GM12892 (cell line): ENCODE measurements at regions not wholly inside any gene's neighbourhood (a gene's known extent, or its start where the extent isn't known, plus 50 kb on each side); places are given as distances from the start of the nearest gene placed in this dataset.

Experiments used
- POLR2A ChIP-seq: IDR thresholded peaks from 2 replicates; pipeline ENCODE4 v1.6.1; 2011; ENCODE audit warnings: low read depth, low read length, control low read depth
- POLR2AphosphoS5 ChIP-seq: IDR thresholded peaks from 2 replicates; pipeline ENCODE4 v1.6.1; 2011; ENCODE audit warnings: low read depth, low read length, control low read depth
- TAF1 ChIP-seq: IDR thresholded peaks from 2 replicates; pipeline ENCODE4 v1.6.1; 2011; ENCODE audit warnings: low read depth, mild to moderate bottlenecking, control low read depth, low read length, borderline replicate concordance

DNA sequence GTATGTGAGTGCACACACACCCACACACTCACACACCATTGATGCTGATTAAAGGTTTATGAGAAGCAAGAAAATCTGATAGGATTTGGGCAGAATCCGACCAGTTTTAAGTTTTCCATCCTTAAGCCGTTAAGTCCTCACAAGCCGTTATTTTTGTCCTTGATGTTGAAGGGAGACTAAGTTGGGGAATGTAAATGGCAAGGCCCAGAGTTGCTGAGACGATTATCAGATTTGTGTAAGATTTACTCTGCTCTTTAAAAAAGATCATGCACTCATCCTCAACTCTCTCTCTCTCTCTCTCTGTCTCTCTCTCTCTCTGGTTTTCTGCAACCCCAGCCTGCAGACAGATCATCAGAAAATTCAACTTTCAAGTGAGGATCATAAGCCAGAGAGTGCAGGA lies 238.8 kb downstream of the SMAD2 start:
- TF ChIP-seq POLR2A: no peak
- TF ChIP-seq POLR2AphosphoS5: no peak
- TF ChIP-seq TAF1: no peak
